Activated CD8-positive, alpha-beta T cell treated with anti-CD3 and anti-CD28 coated beads for 36 hours (primary cell): ENCODE measurements at regions not wholly inside any gene's neighbourhood (a gene's known extent, or its start where the extent isn't known, plus 50 kb on each side); places are given as distances from the start of the nearest gene placed in this dataset.

Source experiments
- ATAC-seq: fragments of 200-7000 bp; cut with Tn5 transposase; one replicate; pipeline ENCODE4 v1.10.0; 2021; ENCODE audit warnings: mild to moderate bottlenecking, moderate library complexity
- CTCF ChIA-PET: fragments of 350-600 bp; sonication (Branson Sonifier 250); formaldehyde crosslinking; loops from one replicate; lab custom pipeline; 2021; ENCODE audit warnings: antibody characterized with exemption; lab: Charles Lee
- POLR2A ChIA-PET: fragments of 350-600 bp; sonication (Branson Sonifier 250); formaldehyde crosslinking; loops from one replicate; lab custom pipeline; 2021; ENCODE audit warnings: antibody characterized with exemption; lab: Charles Lee
- DNase-seq: peaks from one replicate; pipeline ENCODE4 v3.0.0-alpha.2; 2020
- H3K27ac Mint-ChIP-seq: one replicate; pipeline ENCODE4 v1.8.0; 2021; ENCODE audit warnings: mild to moderate bottlenecking, mixed read lengths
- H3K27me3 Mint-ChIP-seq: one replicate; pipeline ENCODE4 v1.8.0; 2021; ENCODE audit warnings: mixed read lengths
- H3K36me3 Mint-ChIP-seq: one replicate; pipeline ENCODE4 v1.8.0; 2021; ENCODE audit warnings: low read depth, mixed read lengths
- H3K4me1 Mint-ChIP-seq: one replicate; pipeline ENCODE4 v1.8.0; 2021; ENCODE audit warnings: low read depth, mixed read lengths
- H3K4me3 Mint-ChIP-seq: one replicate; pipeline ENCODE4 v1.8.0; 2021; ENCODE audit warnings: mild to moderate bottlenecking, moderate library complexity, mixed read lengths
- H3K9me3 Mint-ChIP-seq: one replicate; pipeline ENCODE4 v1.8.0; 2021; ENCODE audit warnings: mixed read lengths
- intact Hi-C: fragments of 100-400 bp; cut with micrococcal nuclease; formaldehyde crosslinking; loops from one replicate; pipeline ENCODE4 v1.10.0; 2022
- TF ChIP-seq, protein P1 (sequence below): fragments of 200-600 bp; IDR thresholded peaks from one replicate; pipeline ENCODE4 v1.8.0; 2022; ENCODE audit warnings: antibody characterized with exemption, mild to moderate bottlenecking

DNA sequence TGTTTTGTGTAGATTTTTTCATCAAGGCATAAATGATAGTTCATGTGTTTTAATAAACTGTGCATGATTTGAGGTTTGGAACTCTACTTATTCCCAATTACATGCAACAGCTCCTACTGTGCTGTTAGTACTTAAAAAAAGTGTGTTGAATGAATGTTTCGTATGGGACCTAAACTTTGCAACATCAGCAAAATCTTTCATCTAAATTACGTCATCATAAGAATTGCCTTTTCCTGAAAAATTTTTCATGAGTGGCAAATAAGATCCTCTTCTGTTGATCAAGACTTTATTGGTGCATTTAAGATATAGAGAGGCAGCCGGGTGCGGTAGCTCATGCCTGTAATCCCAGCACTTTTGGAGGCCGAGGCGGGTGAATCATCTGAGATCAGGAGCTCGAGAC, 826.1 kb downstream of the SEMA5A start:
- no peak for ATAC-seq
- intact Hi-C loops = no loop called here
- Mint-ChIP-seq H3K27ac (no peak overlapping the region), H3K9me3 (peaks cover 3% of the 10 kb centered on the region), H3K4me1 (no peaks in the 10 kb centered on the region), H3K4me3 (no peak overlapping the region), H3K27me3 (no peaks in the 10 kb centered on the region), H3K36me3 (no peaks in the 10 kb centered on the region)
- ChIA-PET CTCF (no interaction called here), POLR2A (no interaction called here)
- TF ChIP-seq, protein P1, sequence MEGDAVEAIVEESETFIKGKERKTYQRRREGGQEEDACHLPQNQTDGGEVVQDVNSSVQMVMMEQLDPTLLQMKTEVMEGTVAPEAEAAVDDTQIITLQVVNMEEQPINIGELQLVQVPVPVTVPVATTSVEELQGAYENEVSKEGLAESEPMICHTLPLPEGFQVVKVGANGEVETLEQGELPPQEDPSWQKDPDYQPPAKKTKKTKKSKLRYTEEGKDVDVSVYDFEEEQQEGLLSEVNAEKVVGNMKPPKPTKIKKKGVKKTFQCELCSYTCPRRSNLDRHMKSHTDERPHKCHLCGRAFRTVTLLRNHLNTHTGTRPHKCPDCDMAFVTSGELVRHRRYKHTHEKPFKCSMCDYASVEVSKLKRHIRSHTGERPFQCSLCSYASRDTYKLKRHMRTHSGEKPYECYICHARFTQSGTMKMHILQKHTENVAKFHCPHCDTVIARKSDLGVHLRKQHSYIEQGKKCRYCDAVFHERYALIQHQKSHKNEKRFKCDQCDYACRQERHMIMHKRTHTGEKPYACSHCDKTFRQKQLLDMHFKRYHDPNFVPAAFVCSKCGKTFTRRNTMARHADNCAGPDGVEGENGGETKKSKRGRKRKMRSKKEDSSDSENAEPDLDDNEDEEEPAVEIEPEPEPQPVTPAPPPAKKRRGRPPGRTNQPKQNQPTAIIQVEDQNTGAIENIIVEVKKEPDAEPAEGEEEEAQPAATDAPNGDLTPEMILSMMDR = no peak
- no peak for DNase-seq

DNA sequence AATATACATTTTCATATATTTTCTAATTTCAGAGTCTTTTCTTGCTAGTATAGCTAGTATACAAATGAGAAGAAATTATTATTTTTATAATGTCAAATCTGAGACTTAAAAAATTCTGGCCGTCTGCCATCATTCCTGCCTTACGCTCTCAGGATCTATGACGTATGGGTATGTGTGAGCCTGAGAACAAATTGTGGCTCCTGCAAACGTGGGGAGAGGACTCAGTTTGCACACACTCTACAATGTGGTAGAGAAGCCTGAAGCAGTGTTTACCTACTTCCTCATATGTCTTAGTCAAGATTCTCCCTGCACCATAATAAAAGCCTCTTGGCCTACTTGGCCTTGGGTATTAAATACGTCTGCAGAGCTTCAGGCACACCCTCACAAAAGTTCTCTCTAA, 825.4 kb downstream of the SEMA5A start:
- H3K4me3 Mint-ChIP-seq = no peak overlapping the region
- CTCF ChIA-PET = no interaction called here
- ATAC-seq = no peak
- intact Hi-C loops = no loop called here
- H3K4me1 Mint-ChIP-seq = no peaks in the 10 kb centered on the region
- H3K27ac Mint-ChIP-seq = no peak overlapping the region
- no peaks in the 10 kb centered on the region for H3K36me3 Mint-ChIP-seq
- no peak for DNase-seq
- H3K27me3 Mint-ChIP-seq = no peaks in the 10 kb centered on the region
- H3K9me3 Mint-ChIP-seq = peaks cover 3% of the 10 kb centered on the region
- TF ChIP-seq, protein P1 = no peak
- POLR2A ChIA-PET = no interaction called here

DNA sequence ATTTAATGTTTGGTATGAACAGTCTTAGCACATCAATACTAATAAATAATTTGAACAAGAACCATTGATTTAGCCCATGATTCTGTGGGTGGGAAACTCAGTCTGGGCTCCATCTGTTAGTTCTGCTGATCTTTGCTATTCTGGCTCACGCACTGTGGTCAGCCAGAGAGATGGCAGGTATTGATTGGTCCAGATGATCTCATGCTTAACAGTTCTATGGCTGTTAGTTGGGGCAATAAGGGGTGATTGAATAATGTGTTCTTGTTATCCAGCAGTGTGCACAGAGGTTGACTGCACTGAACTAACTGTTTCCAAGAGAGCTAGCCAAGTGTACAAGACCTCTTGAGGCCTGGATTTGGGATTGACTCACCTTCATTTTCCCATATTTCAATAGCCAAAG, 824.3 kb downstream of the SEMA5A start:
- TF ChIP-seq, protein P1 = no peak
- Mint-ChIP-seq H3K27ac (no peak overlapping the region), H3K4me1 (no peaks in the 10 kb centered on the region), H3K27me3 (no peaks in the 10 kb centered on the region), H3K4me3 (no peak overlapping the region), H3K9me3 (peaks cover 2% of the 10 kb centered on the region), H3K36me3 (no peaks in the 10 kb centered on the region)
- ATAC-seq = no peak
- CTCF ChIA-PET = no interaction called here
- POLR2A ChIA-PET = no interaction called here
- intact Hi-C loops = no loop called here
- no peak for DNase-seq

DNA sequence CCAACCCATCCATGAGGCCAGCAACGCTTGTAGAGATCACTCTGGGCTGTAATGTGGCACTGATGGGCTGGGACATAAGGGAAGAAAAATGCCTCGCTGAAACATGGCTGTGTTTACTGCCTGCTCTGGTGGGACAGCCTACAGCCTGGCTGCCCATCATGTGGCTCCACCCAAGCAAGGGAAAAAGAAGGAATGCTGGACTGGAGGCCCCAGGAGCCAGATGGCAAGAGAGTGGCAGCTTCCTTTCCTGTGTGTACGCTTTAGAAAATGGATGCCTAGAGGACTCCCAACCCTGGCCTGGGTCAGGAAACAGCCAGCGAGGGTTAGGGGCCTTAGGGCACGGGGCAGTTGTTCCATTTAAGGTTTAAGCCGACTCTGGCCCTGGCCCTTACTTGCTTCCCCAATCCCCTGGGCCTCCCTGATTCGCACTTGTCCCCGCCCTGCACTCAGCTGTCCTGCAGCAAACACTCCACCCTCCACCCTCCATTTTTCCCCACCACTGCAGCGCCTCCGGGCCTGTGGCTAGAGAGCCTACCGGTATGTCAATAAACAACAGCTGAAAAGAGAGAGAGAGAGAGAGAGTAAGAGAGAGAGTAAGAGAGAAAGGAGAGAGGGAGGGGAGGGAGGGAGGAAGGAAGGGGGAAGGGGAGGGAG, 819.4 kb downstream of the SEMA5A start:
- DNase-seq (no peak), ATAC-seq (no peak)
- no peak overlapping the region for H3K4me3 Mint-ChIP-seq

DNA sequence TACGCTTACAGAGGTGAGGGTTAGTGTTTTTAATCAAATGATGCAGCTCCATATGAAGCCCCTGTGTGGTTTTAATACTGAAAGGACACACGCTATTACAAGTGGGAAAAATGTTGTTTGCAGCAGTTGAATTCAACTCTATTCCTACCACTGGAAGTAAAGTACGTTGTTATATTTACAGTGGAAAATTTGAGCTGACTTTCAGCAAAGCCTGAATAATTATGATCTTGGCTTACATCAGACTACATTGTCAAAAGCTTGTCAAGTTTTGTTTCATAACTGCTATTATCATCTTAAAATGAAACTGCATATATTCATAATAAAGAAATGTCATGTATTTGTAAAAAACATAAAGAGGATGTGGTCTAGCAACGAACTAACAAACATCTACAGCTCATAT, 818.5 kb downstream of the SEMA5A start:
- Mint-ChIP-seq H3K27me3 (no peaks in the 10 kb centered on the region), H3K9me3 (peaks cover 6% of the 10 kb centered on the region), H3K4me3 (no peak overlapping the region), H3K4me1 (no peaks in the 10 kb centered on the region), H3K36me3 (no peaks in the 10 kb centered on the region), H3K27ac (no peak overlapping the region)
- POLR2A ChIA-PET = no interaction called here
- ATAC-seq (no peak), DNase-seq (no peak)
- CTCF ChIA-PET = no interaction called here
- intact Hi-C loops = no loop called here
- TF ChIP-seq, protein P1 = no peak

More for the DNA sequence above, 819.4 kb downstream of the SEMA5A start:
- no peak overlapping the region for H3K27ac Mint-ChIP-seq
- ChIA-PET POLR2A (no interaction called here), CTCF (no interaction called here)
- no peaks in the 10 kb centered on the region for H3K27me3 Mint-ChIP-seq
- TF ChIP-seq, protein P1 = no peak
- peaks cover 4% of the 10 kb centered on the region for H3K9me3 Mint-ChIP-seq
- no peaks in the 10 kb centered on the region for H3K4me1 Mint-ChIP-seq
- intact Hi-C loops = no loop called here
- no peaks in the 10 kb centered on the region for H3K36me3 Mint-ChIP-seq
